ENCODE measurements at regions not wholly inside any gene's neighbourhood (a gene's known extent, or its start where the extent isn't known, plus 50 kb on each side); places are given as distances from the start of the nearest gene placed in this dataset.
A peak's percentile ranks its signal among the peaks of the same experiment; 100 is the strongest.

GRCh38 chr13:53159431-53159830, 130.8 kb downstream of the OLFM4 start:
- H4K8ac ChIP-seq (ENCODE audit: extremely low read depth, insufficient read depth, low read length) = no peak overlapping the region
- no peak overlapping the region for H3K4me2 ChIP-seq (ENCODE audit: insufficient read depth in 1 of 2, low read depth in 2 of 2, low read length in 2 of 2)
- no peaks in the 10 kb centered on the region for H3K79me2 ChIP-seq (ENCODE audit: control insufficient read depth in 1 of 2, insufficient read depth in 2 of 2, low read length in 2 of 2)
- H3K4ac ChIP-seq (replicated peaks; ENCODE audit: insufficient read length, low read depth, low read length) = no peak overlapping the region
- no peak overlapping the region for H2AK5ac ChIP-seq (ENCODE audit: low read depth, low read length)
- no peak for TF ChIP-seq RXRA (IDR thresholded peaks at IDR 0.05; ENCODE audit: insufficient read depth, low read depth, low read length)
- TF ChIP-seq USF2 (IDR thresholded peaks at IDR 0.05; ENCODE audit: low read length) = peak; percentile 20; the same call in 1 of the 2 replicates
- no peak overlapping the region for H4K5ac ChIP-seq (ENCODE audit: insufficient read length, low read depth, low read length)
- H3K56ac ChIP-seq (replicated peaks; ENCODE audit: insufficient read length, low read depth, low read length) = no peak overlapping the region
- no peaks in the 10 kb centered on the region for H3K79me1 ChIP-seq (ENCODE audit: low read depth, low read length)
- WGBS, 2 experiments (ENCODE audit: extremely low coverage in 1 of 2, insufficient coverage in 1 of 2, insufficient read length in 1 of 2, insufficient replicate concordance in 2 of 2, low coverage in 1 of 2, low lambda C conversion rate in 2 of 2, missing lambda C conversion rate in 1 of 2) = 100% methylated on average over 1 of the region's 1 CpG; no CpG with 5 or more reads in 1 of the 2 experiments
- no peaks in the 10 kb centered on the region for H4K20me1 ChIP-seq (replicated peaks in 1 of 2; ENCODE audit: control insufficient read depth in 1 of 2, insufficient read depth in 2 of 2, low read length in 2 of 2)
- no peak overlapping the region for H2BK15ac ChIP-seq (ENCODE audit: low read length)
- H3K4me3 ChIP-seq (ENCODE audit: extremely low read depth in 1 of 4, insufficient read depth in 2 of 4, low read depth in 3 of 4, low read length in 4 of 4) = no peak overlapping the region
- FAIRE-seq (no peak), DNase-seq (ENCODE audit: low read depth in 1 of 2, low spot score in 2 of 2) (no peak)
- H3K23me2 ChIP-seq (ENCODE audit: low read depth, low read length) = no peaks in the 10 kb centered on the region
- no peak overlapping the region for H3K18ac ChIP-seq (ENCODE audit: extremely low read depth, low read length)
- no peak overlapping the region for H3K14ac ChIP-seq (ENCODE audit: insufficient read length)
- H2BK120ac ChIP-seq (replicated peaks; ENCODE audit: low read depth, low read length) = no peak overlapping the region
- H3K9ac ChIP-seq (replicated peaks in 1 of 4; ENCODE audit: extremely low read depth in 1 of 4, low read depth in 3 of 4, low read length in 3 of 4) = no peak overlapping the region
- no peaks in the 10 kb centered on the region for H3K27me3 ChIP-seq (replicated peaks in 1 of 4; ENCODE audit: control insufficient read depth in 3 of 4, extremely low read depth in 1 of 4, insufficient read depth in 3 of 4, low read length in 3 of 4)
- H3K9me3 ChIP-seq (ENCODE audit: insufficient read depth in 2 of 2, low read depth in 1 of 2, low read length in 1 of 2) = peaks cover 0 to 2% of the 10 kb centered on the region in 2 experiments; a peak in 1 of 4 replicates
- POLR2A ChIA-PET (ENCODE audit: partially characterized antibody) = no interaction called here
- no peaks in the 10 kb centered on the region for H3K36me3 ChIP-seq (ENCODE audit: control insufficient read depth in 2 of 4, insufficient read depth in 4 of 4, low read length in 3 of 4)
- H2BK12ac ChIP-seq (ENCODE audit: low read depth, low read length) = no peak overlapping the region
- no peak overlapping the region for H2AFZ ChIP-seq (ENCODE audit: low read length)
- no peak overlapping the region for H2BK20ac ChIP-seq (ENCODE audit: low read length)
- H3K23ac ChIP-seq (ENCODE audit: insufficient read length) = no peak overlapping the region
- no peak overlapping the region for H2BK5ac ChIP-seq (ENCODE audit: low read depth, low read length)
- no peak overlapping the region for H4K91ac ChIP-seq (replicated peaks; ENCODE audit: insufficient read length, low read length)
- CTCF ChIA-PET (ENCODE audit: partially characterized antibody) = interaction anchor here (1.2 to 2.9 kb wide), 2 partner anchors 7 to 191 kb away, joined by 5 to 15 read pairs; no protein-coding TSS in a partner anchor
- H3K27ac ChIP-seq (ENCODE audit: low read depth, low read length) = no peak overlapping the region
- H3K4me1 ChIP-seq (replicated peaks in 1 of 4; ENCODE audit: control insufficient read depth in 3 of 4, insufficient read depth in 4 of 4, low read length in 3 of 4) = no peaks in the 10 kb centered on the region
